ENCODE measurements at regions not wholly inside any gene's neighbourhood (a gene's known extent, or its start where the extent isn't known, plus 50 kb on each side); places are given as distances from the start of the nearest gene placed in this dataset.
"Not testable (repeated sequence)": the region's sequence is repeated elsewhere in the genome, so short reads cannot be mapped to it uniquely, and the experiment has no call there.

DNA sequence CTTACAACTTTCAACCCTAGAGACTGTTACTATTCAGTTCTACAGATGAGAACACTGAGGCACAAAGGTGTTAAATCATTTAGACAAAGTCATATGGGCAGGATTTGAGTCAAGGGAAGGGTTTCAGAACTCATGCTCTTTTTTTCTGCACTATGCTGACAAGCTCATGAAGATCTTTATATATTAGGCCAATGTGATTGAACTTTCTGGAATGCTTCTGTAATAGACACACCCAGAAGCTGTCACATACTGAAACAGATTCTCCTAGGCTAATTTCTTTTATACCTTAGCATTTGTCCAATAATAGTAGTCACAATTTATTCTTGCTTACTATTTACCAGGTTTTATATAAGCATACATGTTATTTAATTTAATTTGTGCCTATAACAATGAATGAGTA, 164.0 kb downstream of the ALG10B start:
- no peak for DNase-seq (ENCODE audit: low spot score)

DNA sequence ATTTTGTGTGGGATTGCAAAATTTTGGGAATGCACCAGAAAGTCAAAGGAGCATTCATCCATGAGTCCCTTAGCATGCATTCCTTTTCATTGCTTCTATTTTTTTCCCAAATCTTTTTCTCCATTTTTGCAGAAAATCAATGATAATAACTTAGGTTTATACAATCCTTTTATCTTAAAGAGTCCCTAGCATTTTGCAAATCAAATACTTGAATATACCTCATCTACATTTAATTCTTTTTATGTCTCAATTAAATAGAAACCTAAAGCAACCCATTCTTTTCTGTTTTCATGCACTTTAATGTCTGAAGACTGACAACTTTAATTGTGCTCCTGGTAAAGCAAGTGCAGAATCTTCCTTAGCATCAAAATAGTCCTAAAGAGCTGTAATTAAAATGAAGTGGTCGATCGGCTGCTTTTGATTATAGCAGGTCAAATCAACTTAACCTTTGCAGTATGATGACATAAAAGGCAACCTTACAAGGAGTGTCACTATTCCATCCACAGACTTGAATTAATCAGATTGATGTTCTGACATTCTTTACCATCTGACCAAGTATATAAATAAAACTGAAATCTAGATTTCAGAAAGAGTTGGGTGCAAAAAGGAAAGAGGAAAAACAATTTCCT, 168.4 kb downstream of the ALG10B start:
- no peak for DNase-seq (ENCODE audit: low spot score)

DNA sequence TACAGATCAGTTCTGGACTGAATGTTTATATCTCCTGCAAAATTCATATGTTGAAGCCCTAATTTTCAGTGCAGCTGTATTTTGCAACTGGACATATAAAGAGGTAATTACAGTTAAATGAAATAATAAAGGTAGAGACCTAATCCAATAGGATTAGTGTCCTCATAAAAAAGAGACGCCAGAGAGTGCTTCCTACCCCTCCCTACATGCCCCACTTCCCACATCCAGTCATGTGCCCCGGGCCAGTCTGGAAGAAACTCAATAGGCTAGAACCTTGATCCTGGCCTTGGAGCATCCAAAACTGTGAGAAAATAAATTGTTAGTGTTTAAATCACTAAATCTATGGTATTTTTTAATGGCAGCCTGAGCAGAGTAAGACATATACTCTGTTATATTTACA, 172.3 kb downstream of the ALG10B start:
- DNase-seq (ENCODE audit: low spot score): no peak

DNA sequence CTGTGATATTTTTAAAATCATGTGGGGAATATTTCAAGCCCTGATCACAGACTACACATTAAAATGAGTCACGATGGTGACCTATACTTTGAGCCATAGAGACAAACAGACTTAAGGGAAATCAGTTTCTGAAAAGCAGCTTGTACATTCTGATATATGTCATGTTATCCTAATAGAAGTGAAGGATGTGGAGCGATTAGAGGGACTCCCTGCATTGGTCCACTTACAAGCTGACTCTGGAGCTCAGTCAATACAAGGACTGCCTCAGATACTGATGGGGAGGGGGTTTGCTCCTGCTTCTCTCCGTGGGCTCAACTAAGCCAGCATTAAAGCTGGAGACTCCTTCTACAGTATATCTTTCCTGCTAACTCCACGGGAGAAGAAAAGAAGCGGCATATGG, 173.5 kb downstream of the ALG10B start:
- no peak for DNase-seq (ENCODE audit: low spot score)

DNA sequence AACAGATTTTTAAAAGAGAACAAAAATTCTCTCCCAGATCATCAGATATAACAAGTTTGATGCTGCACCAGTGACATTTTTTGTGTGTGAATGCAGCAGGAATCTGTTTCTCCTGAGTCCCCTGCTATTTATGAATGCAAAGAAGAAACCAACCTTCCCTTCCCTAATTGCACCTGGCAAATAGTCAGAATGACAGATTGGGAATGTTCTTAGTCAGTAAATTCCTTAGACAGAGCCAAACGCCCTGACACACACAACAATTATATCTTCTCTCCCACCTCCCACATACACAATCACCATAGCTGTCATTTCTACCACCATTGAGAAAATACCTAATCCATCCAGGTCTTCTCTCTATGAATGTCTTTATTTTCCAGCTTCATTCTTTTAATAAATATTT, 174.4 kb downstream of the ALG10B start:
- no peak for DNase-seq (ENCODE audit: low spot score)

DNA sequence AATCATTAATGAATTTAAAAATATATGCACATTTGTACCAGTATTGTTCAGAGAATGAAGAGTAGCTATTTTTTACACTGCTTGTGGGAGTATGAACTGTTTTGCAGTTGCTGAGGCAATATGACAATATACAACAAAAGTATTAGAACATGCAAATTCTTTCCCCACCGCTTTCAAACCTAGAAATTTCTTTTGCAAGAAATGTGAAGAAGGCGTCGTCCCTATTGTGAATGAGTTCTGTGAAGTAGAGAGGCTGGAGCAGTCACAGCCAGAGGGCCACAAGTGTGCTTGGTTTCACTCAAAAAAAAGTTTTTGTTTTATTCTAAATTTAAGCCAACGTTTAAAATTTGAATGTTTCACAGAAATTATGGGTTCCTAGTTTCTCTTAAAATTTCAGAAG, 184.9 kb downstream of the ALG10B start:
- no peak for DNase-seq (ENCODE audit: low spot score)

DNA sequence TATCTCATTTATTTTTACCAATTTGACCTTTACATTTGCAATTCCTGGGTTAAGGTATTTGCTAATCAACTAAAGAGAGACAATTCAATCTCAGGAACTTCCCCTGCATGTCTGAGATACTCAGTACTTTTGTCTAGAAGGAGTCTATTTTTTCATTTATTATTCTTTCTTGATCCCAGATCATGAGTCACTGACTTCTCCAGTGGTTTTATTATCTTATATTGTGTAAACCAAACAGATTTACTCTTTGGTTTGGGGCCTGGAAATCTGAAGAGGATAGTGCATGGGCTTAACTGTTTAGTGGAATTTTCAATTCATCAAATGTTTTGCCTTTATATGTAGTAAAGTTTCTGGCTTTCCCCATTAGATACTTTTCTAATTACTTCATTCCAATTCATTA, 185.4 kb downstream of the ALG10B start:
- DNase-seq (ENCODE audit: low spot score): no peak

DNA sequence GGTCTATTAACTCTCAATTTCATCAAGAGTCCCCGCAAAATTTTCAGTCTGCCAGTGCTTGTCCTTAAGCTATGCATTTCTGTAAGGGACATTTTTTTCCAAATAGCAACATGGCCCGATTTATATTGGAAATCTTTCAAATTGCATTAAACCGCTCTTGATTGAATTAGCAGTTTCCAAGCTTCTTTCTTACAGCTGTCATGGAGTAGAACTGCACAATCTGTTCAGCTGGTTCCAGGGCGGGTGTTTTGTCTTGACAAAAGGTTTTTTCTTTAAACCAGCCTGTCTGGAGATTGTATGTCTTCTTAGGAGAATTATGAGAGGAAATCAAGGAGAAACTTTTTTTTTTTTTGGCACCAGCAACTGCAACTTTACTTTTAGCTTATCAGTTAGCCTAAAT, 185.8 kb downstream of the ALG10B start:
- DNase-seq (ENCODE audit: low spot score): no peak

DNA sequence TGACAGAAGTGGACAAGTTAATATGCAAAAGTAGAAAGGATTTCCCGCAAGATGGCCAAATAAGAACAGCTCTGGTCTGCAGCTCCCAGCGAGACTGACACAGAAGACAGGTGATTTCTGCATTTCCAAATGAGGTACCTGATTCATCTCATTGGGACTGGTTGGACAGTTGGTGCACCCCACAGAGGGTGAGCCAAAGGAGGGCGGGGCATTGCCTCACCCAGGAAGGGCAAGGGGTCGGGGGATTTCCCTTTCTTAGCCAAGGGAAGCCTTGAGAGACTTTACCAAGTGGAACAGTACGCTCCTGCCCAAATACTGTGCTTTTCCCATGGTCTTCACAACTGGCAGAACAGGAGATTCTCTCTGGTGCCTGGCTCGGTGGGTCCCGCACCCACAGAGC, 191.3 kb downstream of the ALG10B start:
- no peak for DNase-seq (ENCODE audit: low spot score)

DNA sequence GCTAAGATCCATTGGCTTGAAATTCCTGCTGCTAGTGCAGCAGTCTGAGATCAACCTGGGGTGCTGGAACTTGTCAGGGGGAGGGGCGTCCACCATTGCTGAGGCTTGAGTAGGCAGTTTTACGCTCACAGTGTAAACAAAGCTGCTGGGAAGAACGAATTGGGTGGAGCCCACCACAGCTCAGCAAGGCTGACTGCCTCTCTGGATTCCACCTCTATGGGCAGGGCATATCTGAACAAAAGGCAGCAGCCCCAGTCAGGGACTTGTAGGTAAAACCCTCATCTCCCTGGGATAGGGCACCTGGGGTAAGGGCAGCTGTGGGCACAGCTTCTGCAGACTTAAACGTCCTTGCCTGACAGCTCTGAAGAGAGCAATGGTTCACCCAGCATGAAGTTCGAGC, 191.7 kb downstream of the ALG10B start:
- no peak for DNase-seq (ENCODE audit: low spot score)

DNA sequence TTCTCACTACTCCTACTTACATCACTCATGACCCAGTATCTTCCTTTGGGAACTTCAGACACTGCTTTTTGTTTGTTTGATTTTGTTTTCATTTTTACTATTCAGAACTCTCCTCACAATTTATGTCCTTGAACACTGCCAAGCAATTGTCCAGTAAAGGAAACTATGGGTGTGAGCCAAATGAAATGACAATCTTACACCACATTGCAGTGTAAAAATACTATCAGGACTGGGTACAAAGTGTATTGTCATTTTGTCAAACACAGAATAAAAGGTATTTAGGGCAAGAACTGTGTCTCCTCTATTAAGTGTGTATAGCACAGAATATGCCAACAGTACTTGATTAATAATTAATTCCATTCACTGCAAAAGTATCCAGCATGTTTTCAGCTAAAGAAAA, 199.3 kb downstream of the ALG10B start:
- no peak for DNase-seq (ENCODE audit: low spot score)

DNA sequence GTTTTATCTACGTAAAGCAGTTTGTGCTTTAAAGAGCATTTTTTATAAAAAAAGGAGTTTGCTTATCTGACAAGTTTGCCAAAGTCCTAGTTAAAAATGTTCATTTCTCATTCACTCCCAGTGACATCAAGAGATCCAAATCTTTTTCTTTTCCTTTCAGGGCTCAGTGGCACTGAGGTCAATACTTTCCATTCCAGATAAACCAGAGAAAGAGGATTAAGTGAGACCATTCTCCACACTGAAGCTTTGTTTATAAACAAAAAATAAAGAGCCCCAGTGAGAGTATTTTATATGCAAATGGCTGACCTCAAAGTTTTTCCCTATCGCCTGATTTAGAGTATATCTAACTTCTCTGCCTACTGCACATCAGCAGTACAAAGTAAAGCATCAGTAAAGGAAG, 199.8 kb downstream of the ALG10B start:
- DNase-seq (ENCODE audit: low spot score): no peak

DNA sequence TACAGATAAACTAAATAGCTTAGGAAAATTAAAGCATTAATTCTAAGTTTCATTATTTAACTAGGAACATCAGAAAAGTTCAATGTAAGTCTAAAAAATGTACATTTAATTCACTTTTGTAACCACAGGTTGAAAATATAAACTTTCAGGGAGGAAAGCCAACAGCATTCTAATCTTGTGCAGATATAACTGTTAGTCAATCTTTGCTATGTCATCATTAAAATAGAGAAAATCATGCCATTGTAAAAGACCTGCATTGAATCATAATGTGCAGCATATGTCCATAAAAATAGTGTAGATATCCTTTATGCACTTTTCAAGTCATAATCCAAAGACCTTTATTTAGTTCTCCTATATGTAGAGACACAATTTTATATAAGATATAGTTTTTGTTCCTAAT, 207.3 kb downstream of the ALG10B start:
- DNase-seq (ENCODE audit: low spot score): no peak

DNA sequence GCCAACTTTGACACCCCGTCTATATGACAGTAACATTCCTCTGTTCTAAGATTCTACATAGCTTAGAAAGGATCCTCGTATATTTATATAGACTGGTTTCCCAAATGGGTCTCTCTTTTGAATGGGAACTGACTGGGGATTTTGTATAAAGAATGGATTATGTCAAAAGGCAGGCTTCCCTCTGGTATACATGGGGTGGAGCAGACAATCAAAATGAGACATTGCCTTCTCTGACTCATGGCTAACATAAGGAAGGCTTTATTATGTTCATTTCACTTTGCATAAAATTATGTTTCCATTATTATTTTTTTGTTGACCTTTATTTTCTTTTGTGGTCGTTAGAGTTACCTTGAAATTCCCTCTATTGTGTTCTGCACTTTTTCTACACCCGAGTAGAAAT, 211.1 kb downstream of the ALG10B start:
- DNase-seq (ENCODE audit: low spot score): no peak

DNA sequence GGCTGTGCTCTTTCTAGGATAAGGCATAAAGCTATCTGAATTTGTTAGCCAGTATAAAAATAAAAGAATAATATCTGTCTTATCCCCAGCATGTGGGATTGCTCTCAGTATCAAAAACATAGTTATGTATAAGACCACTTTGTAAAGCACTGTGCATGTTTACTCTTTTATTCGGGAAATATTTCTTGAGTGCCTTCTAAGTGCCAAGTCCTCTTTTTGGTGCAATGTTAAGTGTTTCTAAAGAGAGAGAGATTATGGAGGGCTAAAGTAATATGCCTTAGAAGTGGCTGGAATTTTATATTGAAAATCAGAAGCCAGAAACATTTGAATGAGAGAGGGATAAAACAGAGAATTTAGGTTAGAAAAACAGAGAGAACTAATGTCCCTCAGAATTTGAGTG, 212.0 kb downstream of the ALG10B start:
- no peak for DNase-seq (ENCODE audit: low spot score)

DNA sequence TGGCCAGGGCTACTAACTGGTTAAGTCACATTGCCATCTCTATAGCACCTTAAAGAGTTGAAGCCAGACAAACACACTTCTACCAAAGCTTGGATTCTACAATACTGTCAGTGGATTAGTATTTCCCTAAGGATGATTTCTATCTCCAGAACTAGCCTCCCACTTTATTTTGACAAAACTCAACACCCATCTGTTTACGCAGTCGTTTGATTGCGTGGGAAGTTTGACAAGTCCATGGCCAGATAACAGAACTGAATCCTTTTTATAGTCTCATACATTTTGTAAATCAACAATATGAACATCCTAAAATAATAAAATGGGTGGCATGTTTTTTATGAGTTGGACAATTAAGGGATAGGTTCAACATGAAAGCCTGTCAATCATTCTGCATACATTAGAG, 212.7 kb downstream of the ALG10B start:
- not testable (repeated sequence) for DNase-seq (ENCODE audit: low spot score)

DNA sequence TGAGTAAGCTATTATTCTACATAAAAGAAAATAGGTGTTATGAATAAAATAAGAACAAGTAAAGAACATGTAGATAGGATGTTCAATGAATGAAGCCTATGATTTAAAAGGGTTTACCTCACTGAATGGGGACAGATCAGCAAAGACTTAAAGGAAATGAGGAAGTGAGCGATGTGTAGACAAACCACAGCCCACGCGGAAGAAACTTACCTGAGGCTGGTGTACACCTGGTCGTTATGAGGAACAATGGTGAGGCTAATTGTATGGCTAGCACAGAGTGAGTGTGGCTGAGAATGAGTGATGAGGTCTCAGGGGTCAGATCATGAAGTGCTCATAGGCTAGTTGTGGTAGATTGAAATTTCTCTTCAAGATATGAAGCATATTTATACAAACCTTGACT, 221.7 kb downstream of the ALG10B start:
- no peak for DNase-seq (ENCODE audit: low spot score)

DNA sequence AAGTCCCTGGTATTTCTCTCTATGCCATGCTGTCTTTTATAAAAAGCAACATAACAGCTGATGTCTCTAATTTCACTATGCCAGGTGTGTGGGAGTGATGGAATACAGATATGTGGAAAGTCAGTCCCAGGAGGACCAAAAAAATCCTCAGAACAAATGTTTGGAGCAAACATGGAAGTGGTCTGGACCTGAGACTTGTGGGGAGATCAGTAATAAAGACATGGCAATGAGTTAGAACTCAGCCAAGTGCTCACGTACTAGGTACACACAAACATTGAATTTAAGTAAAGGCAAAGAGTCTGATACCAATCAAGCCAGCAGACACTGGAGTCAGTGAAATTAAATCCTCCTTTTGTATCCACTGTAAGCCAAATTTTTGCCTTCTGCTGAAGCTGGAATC, 223.6 kb downstream of the ALG10B start:
- no peak for DNase-seq (ENCODE audit: low spot score)

DNA sequence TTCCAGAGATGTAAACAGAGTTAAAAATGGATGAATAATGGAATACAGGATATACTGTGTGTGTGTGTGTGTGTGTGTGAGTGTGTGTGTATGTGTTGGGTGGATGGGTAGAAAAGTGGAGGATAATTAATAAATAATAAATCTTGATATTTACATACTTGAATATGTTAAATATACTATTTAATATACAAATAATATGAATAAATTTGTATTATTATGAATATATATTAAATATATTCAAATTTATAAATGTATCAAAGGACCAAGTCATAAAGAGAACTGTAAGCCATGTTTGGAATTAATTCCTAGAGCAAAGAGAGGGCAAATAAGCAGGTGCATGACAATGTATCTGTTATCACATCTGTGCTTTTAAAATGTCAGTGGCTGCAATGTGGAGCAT, 225.3 kb downstream of the ALG10B start:
- DNase-seq (ENCODE audit: low spot score): no peak

DNA sequence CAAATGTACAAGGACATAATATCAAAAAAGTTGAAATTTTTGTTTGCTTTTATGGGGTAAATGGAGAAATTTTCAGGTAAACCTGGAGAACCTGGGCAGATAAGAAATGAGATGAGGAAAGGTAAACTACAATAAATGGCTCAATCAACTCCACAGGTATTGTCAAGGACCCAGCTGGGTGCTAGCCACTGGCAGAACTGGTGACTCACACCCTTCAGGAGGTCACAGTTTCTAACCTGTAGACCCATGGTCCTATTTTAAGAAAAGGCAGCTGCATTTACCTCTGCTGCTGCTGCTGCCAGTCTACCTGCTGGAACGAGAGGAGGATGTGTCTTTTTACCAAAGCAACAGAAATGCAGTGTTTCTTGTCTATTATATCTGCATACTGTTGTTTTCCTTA, 226.6 kb downstream of the ALG10B start:
- DNase-seq (ENCODE audit: low spot score): peak; percentile 11

DNA sequence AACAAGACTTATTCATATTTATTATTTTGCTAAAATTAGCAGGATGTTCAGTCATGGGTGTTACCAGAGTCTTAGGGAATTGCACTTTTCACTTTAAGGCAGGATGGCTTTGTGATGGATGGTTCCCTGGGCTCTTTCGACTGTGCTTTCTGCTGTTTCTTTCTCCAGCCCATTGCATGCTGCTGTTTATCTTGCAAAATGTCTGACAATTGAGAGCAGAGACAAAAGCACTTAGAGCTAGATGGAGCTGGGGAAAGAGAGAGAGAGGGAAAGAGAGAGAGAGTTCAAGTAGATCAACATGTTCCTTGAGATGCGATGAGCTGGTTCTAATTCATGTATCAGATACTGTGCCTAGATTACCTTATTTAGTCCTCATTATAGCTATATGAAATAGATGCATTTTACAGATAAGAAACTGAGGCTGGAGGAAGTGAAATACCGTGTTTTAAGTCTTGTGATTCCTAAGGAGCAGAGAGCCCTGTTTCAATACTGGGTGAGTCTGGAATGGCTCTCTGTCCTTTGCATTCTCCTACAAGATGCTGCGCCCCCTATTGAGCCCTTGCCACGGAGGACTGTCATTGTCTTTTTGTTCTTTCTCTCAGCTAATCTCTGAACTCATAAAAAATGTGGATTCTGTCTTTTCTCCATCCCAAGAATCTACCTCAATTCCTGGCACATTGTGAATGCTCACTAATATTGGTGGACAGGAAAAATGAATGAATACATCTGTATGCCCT, 227.9 kb downstream of the ALG10B start:
- DNase-seq (ENCODE audit: low spot score): no peak

DNA sequence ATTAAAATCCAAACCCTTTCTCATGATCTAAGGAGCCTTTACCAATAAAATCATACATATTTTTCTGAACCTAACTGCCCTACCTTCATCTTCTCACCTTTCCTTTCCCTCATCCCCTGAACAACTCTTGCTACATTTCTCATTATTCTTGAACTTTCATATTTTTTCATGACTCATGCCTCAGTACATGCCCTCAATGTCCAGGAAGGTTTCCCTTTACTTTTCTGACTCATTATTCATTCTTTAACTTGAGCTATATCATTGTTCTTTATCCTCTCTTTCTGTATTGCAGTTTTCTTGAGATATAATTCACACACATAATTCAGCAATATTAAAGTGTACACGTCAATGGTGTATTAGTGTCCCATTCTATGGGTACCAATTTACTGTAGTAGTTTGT, 231.0 kb downstream of the ALG10B start:
- no peak for DNase-seq (ENCODE audit: low spot score)

DNA sequence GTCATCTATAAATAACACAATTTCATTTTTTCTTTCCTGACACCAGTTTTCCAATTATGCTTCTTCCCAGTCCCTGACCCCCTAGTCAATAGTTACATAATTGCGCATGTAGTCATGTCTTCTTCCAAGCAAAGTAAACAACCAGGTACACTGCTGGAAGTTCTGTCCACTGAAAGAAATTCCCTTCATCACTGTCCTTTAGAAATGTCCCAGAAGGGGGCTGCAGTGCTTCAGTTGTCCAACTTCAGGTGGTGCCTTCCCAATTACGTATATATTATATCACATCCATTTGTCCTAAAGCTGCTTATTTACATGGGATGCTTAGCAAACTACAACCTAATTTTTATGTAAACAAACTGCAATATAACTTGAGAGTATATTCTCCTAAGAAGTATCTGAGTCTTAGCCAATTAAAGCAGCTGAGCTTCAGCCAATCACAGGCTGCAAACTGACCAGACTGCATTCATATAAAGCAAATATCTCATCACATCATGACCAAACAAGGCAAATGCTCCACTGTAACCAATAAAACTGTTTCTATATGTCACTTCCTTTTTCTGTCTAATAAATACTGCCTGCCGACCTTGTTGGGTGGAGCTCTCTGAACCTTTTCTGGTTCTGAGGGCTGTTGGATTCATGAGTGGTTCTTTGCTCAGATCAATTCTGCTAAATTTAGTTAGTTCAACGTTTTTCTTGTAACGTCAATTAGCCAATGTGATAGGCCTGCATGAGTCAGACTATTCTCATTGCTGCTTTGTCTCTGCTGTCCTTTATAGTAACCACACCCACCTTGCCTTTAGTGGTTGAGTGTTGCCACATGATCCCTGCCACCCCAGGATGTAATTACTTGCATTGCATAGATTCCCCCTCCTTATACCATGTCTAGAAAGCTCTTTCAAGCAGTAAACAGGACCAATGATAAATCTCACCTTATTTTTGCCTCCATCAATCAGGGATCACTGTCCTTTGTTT, 239.3 kb downstream of the ALG10B start:
- no peak for DNase-seq (ENCODE audit: low spot score)

Measured in mucosa of gallbladder (tissue), 1 donor.